ENCODE measurements at regions not wholly inside any gene's neighbourhood (a gene's known extent, or its start where the extent isn't known, plus 50 kb on each side); places are given as distances from the start of the nearest gene placed in this dataset.

DNA sequence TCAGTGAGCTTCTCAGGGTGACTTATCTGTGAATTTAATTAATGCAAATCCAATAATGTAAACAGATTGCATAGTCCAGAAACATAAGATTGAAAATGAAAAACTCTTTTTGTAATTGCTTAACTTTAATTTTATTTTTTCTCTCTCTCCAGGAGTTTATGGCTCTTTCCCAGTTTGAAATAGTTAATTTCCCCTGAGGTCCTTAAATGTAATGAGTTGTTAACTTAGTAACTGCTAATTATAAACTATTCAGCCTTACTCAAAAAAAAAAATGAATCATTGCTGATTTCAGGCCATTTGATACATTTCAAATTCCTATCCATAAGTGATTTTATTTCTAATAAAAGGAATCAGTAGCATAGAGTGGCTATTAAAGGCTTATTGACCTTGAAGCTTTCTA is 84.1 kb upstream of the TRPC4 start:
- intact Hi-C loops (cut with DNase I), result no loop called here
- DNase-seq (ENCODE audit: missing footprints) (no peak), ATAC-seq (no peak)

- DNase-seq (ENCODE audit: missing footprints) (no peak), ATAC-seq (no peak)
- intact Hi-C loops (cut with DNase I), result no loop called here
Observed at GRCh38 chr13:37950016-37950415, 80.4 kb upstream of the TRPC4 start.

DNA sequence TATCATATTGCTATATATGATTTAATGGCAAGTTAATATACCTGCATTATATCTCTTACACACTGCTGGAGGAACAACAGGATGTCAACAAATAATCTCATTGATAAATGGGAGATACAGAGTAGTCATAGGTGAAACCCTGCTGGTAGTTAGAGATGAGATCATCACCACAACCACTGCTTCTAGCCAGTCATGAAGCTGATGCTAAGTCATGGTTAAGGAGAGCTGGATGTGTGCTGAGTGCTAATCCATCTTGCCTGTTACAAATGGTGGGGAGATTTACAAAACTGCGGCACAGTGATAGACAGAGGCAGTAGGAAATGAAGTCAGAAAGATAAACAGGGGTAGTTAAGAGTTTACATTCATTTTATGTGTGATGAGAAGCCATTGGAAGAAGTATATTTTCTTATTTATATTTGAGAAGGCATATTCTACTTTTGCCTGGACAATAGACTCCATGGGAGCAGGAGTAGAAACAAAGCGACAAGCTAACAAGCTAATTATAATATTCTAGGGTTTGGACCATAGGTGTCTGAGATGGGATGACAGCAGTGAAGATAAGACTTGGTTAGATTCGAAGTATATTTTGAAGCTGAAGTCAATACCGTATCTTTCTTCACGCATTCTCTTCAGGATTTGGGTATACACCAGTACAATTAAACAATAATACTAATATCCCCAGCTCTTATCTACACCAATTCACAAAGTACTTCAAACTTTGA is 78.0 kb upstream of the TRPC4 start:
- DNase-seq (ENCODE audit: missing footprints), result no peak
- intact Hi-C loops (cut with DNase I), result no loop called here
- ATAC-seq, result no peak

DNA sequence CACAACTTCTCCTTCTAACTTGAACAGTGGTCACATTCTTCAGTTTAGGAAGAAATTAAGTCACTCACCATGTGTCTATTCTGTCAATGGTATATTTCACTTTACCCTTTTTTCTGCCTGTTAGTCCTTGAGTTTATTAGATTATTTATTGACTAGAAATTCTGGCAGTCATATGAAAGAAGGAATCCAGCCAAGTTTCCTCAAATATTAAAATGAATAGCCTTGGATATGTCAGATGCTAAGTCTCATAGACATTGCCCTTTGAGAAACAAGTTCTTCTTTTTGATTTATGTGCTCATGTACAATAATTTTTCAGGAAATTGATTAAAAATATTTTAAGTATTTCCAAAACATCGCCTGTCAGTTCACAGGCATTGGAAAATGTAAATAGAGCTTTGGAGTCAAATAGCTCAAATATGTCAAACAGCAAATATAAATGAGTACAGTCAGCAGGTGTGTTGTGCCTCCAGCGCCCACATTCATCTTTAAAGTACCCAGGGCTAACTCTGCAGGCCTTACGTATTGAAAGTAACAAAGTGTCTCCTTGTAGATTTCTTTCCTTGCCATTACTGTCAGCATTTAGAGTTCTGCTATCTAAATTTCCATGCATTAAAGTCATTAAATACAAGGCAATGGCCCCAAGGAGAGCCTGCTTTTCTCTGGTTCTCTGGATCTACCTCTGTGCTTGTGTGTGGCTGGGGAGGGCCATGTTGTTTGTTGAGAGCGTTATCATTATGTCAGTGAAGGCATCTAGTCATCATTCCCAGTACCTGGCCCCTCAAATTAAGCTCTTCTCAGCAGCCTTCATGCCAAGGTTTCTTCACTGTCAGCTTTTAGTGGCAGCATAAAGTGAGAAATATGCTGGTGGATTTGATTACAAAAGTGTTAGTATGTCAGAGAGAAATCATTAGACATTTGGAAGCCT is 76.3 kb upstream of the TRPC4 start:
- ATAC-seq (no peak), DNase-seq (ENCODE audit: missing footprints) (no peak)

GRCh38 chr13:37944869-37945442 is 75.4 kb upstream of the TRPC4 start:
- DNase-seq (ENCODE audit: missing footprints) (no peak), ATAC-seq (no peak)
- intact Hi-C loops (cut with DNase I), result no loop called here

More for the DNA sequence above, 76.3 kb upstream of the TRPC4 start:
- intact Hi-C loops (cut with DNase I), result no loop called here

GRCh38 chr13:37944081-37944868 is 74.7 kb upstream of the TRPC4 start:
- intact Hi-C loops (cut with DNase I), result no loop called here
- ATAC-seq (no peak), DNase-seq (ENCODE audit: missing footprints) (no peak)

DNA sequence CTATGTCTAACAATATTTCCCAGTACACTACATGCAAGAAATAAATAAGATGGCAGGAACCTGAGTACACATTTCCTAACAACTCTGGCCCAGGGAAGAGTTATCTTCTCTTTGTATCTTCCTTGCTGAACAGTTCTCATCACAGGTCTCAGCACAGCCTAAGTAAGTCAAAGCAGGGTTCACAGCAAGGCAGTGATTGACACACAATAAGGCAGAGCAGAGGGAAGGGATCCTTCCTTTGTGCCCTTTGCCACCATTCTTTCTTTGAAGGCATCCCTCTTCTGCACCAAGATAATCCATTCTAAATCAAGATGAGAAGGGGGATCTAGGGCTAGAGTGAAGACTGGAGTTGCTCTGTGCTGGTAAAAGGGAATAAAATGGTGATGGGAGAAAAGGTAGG is 73.4 kb upstream of the TRPC4 start:
- ATAC-seq (no peak), DNase-seq (ENCODE audit: missing footprints) (no peak)
- intact Hi-C loops (cut with DNase I), result no loop called here

DNA sequence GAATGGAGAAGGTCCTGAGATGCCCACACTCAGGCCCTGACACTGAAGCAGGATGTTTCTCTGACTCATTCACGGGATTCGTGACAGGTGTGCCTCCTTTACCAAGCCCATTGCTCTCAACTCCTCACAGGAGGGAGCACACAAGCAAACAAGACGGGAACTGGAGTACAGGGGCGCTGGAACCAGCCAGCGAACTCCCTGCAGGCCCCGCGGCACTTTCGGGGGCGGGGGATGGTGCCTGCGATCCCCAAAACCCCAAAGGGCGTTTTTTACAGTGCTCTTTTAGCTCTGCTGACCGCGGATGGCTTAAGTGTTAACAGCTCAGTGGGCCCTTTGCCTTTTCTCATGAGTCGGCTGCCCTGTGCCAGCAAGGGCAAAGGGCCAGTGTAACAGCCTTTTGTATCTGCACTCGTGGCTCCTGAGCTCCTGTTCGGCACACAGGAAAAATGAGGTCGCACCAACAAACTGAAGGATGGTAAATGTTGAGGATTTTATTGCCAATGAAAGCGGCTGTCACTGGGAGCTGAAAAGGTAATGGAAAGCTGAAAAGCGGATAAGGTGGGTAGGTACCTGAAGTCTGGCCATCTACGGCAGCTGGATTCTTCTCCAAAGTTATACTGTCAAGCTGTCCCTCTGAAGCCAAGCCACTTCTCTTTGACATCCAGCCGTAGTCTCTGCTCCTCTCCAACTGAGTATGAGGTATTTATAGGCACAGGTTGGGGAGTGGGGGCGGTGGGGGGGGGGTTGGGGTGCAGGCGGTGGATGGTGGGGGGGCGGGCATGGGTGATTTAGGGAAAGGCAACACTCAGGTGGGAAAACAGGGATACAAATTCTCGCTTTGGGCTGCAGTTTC is 65.0 kb upstream of the TRPC4 start:
- DNase-seq (ENCODE audit: missing footprints) (no peak), ATAC-seq (peak; percentile 81)
- intact Hi-C loops (cut with DNase I), result loop anchor here (5.0 kb wide), 1 partner anchor 62 kb away; no protein-coding TSS in a partner anchor

DNA sequence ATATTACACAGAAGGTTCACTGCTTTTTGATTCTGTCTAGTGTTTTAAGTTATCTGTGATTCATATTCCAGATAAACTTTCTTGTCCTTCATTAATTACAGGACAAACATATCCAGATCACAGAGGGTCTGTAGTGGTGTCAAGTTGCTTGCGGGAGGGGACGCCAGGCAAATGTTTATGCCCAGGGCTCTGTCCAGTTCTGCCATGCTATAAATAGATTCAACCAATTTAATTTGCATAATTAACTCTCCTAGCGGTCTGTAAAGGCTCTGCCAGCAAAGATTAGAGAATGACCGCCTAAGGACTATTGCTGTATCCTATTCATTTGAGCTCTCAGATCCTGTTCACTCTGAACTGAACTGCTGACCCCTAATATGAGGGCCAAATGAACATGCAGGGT is 59.7 kb upstream of the TRPC4 start:
- DNase-seq (ENCODE audit: missing footprints), result no peak
- ATAC-seq, result no peak
- intact Hi-C loops (cut with DNase I), result no loop called here

DNA sequence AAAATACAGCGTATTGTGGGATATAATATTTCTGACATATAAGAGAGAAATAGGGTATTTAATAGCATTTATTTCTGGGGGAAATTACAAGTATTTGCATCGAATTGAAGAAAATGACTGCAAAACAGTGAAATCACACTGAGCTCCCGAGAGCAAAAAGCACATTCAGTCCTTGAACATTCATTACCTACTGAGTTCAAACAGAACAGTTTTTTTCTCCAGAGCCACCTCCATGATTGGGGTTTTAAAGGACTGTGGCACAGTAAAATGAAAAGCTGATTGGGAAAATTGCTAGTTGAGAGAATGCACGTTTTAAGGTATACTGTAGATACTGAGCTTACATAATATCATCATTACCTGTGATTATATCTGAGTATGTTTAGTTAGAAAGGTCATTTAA is 58.0 kb upstream of the TRPC4 start:
- intact Hi-C loops (cut with DNase I), result no loop called here
- ATAC-seq (no peak), DNase-seq (ENCODE audit: missing footprints) (no peak)

- ATAC-seq, result peak; percentile 69
- intact Hi-C loops (cut with DNase I), result no loop called here
- no peak for DNase-seq (ENCODE audit: missing footprints)
Observed at GRCh38 chr13:37925878-37926473, 56.4 kb upstream of the TRPC4 start.

DNA sequence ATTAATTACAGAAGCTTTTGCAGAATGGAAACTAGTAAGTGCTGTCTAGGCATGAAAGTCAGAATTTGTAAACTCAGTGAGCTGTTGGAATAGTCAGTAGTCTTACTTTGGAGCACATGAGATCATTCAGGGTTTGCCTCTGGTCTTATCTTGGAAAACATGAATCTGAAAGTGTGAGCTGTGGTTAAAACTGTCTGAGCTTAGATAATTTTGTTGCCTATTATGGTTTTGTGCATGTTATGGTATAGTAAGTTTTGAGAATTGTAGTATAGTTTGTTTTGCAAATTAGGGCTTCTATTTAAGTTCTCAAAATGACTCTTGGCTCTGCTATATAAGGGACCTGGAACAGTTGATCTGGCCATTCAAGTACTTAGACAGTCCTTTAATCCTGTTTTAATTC is 53.7 kb upstream of the TRPC4 start:
- intact Hi-C loops (cut with DNase I), result no loop called here
- no peak for ATAC-seq

DNA sequence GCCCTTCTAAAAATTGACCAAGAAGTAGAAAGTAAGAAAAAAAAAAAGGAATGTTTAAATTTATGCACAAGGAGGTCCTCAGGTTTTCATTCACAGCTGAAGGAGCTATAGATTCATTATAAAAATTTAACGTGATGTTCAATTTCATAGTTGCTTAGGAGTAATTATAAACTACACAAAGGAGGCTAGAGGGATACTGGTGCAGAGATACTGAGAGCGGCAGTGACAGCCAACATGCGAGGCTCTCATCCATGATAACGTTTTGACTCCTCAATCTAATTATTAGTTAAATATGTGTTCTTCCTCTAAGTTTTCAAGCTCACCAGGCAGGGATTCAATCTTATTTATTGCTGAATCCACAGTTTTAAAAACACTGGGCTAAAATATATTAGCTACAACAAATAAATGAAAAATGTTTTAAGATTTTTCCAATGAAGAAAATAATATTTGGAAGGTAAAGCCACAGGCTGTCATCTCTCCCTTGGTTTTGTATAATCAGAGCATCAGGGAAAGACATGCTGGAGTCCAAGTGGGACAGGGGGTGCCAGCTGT is 49.8 kb upstream of the TRPC4 start:
- DNase-seq (ENCODE audit: missing footprints), result no peak
- no peak for ATAC-seq
- intact Hi-C loops (cut with DNase I), result loop anchor here (5.0 kb wide), 1 partner anchor 47 kb away; no protein-coding TSS in a partner anchor

More for the DNA sequence above, 53.7 kb upstream of the TRPC4 start:
- no peak for DNase-seq (ENCODE audit: missing footprints)
